H1 (cell line): ENCODE measurements at regions not wholly inside any gene's neighbourhood (a gene's known extent, or its start where the extent isn't known, plus 50 kb on each side); places are given as distances from the start of the nearest gene placed in this dataset.

Source experiments
- CTCF ChIA-PET: fragments of 300-600 bp; sonication (Branson Sonifier 250); formaldehyde crosslinking; loops from one replicate; lab custom pipeline; 2021; ENCODE audit not compliant: partially characterized antibody; lab: Charles Lee
- POLR2A ChIA-PET: fragments of 300-600 bp; sonication (Branson Sonifier 250); formaldehyde crosslinking; loops from one replicate; lab custom pipeline; 2021; ENCODE audit warnings: inconsistent platforms; ENCODE audit not compliant: partially characterized antibody; lab: Charles Lee
- DNase-seq, 2 experiments: peaks; one replicate each; pipeline versions ENCODE4 v3.0.0 to v3.0.0-alpha.2; 2010 to 2022; ENCODE audit warnings: low spot score in 2 of 2, low read depth in 1 of 2, mixed read lengths in 1 of 2
- FAIRE-seq: peaks from 2 replicates; lab custom pipeline; 2011; peaks lifted over from hg19 to GRCh38; lab: Jason Lieb, UNC
- H2AFZ ChIP-seq: 2 replicates; pipeline ENCODE4 v1.8.1; 2012; ENCODE audit warnings: low read length, inconsistent platforms
- H2AK5ac ChIP-seq: 2 replicates; pipeline ENCODE4 v1.6.1; 2013; ENCODE audit warnings: low read depth, low read length
- H2BK120ac ChIP-seq: replicated peaks from 2 replicates; pipeline ENCODE3; 2013; ENCODE audit warnings: low read depth, low read length, inconsistent platforms
- H2BK12ac ChIP-seq: 2 replicates; pipeline ENCODE4 v1.6.1; 2013; ENCODE audit warnings: low read depth, low read length
- H2BK15ac ChIP-seq: 2 replicates; pipeline ENCODE4 v1.6.1; 2013; ENCODE audit warnings: low read length
- H2BK20ac ChIP-seq: 2 replicates; pipeline ENCODE4 v1.6.1; 2013; ENCODE audit warnings: low read length
- H2BK5ac ChIP-seq: 2 replicates; pipeline ENCODE4 v1.6.1; 2013; ENCODE audit warnings: low read depth, low read length
- H3K14ac ChIP-seq: 2 replicates; pipeline ENCODE4 v1.6.1; 2013; ENCODE audit warnings: inconsistent platforms; ENCODE audit not compliant: insufficient read length
- H3K18ac ChIP-seq: 2 replicates; pipeline ENCODE4 v1.6.1; 2013; ENCODE audit warnings: low read length; ENCODE audit errors: extremely low read depth
- H3K23ac ChIP-seq: 2 replicates; pipeline ENCODE4 v1.6.1; 2013; ENCODE audit warnings: inconsistent platforms; ENCODE audit not compliant: insufficient read length
- H3K23me2 ChIP-seq: 2 replicates; pipeline ENCODE4 v1.6.1; 2013; ENCODE audit warnings: low read depth, low read length
- H3K27ac ChIP-seq: 2 replicates; pipeline ENCODE4 v1.6.1; 2011; ENCODE audit warnings: low read depth, low read length, inconsistent platforms
- H3K27me3 ChIP-seq, 4 experiments: replicated peaks in 1 of 4; 1 replicate in 1 of 4; 2 replicates in 3 of 4; pipeline versions ENCODE4 v1.6.1 to v1.8.1; 2011 to 2013; ENCODE audit warnings: low read length in 3 of 4, mild to moderate bottlenecking in 3 of 4, inconsistent platforms in 2 of 4, mixed read lengths in 2 of 4, moderate library complexity in 1 of 4; ENCODE audit not compliant: control insufficient read depth in 3 of 4, insufficient read depth in 3 of 4; ENCODE audit errors: extremely low read depth in 1 of 4
- H3K36me3 ChIP-seq, 4 experiments: 2 replicates each; pipeline versions ENCODE4 v1.6.1 to v1.8.1; 2011 to 2013; ENCODE audit warnings: mild to moderate bottlenecking in 4 of 4, low read length in 3 of 4, moderate library complexity in 2 of 4, control low read depth in 1 of 4, inconsistent platforms in 1 of 4; ENCODE audit not compliant: insufficient read depth in 4 of 4, control insufficient read depth in 2 of 4
- H3K4ac ChIP-seq: replicated peaks from 2 replicates; pipeline ENCODE3; 2013; ENCODE audit warnings: low read length, low read depth, mixed read lengths, inconsistent platforms; ENCODE audit not compliant: insufficient read length
- H3K4me1 ChIP-seq, 4 experiments: replicated peaks in 1 of 4; 1 replicate in 1 of 4; 2 replicates in 3 of 4; pipeline versions ENCODE4 v1.6.1 to v1.8.1; 2011 to 2013; ENCODE audit warnings: low read length in 3 of 4, inconsistent platforms in 2 of 4, mixed read lengths in 1 of 4; ENCODE audit not compliant: insufficient read depth in 4 of 4, control insufficient read depth in 3 of 4
- H3K4me2 ChIP-seq, 2 experiments: 2 replicates each; pipeline versions ENCODE4 v1.6.1 to v1.8.1; 2011 to 2013; ENCODE audit warnings: low read depth in 2 of 2, low read length in 2 of 2, control low read depth in 1 of 2, inconsistent platforms in 1 of 2, mild to moderate bottlenecking in 1 of 2; ENCODE audit not compliant: insufficient read depth in 1 of 2
- H3K4me3 ChIP-seq, 4 experiments: fragments of 200-600, 300-600 bp in 1 of 4; sonication (generic), shearing (Covaris generic), sonication (Bioruptor Twin) in 1 of 4; 2 replicates each; pipeline versions ENCODE4 v1.5.1 to v1.8.1; 2011 to 2016; ENCODE audit warnings: low read length in 4 of 4, low read depth in 3 of 4, control low read depth in 2 of 4, inconsistent platforms in 2 of 4, mild to moderate bottlenecking in 2 of 4, mixed read lengths in 1 of 4, moderate library complexity in 1 of 4; ENCODE audit not compliant: insufficient read depth in 2 of 4; ENCODE audit errors: extremely low read depth in 1 of 4
- H3K56ac ChIP-seq: replicated peaks from 2 replicates; pipeline ENCODE3; 2013; ENCODE audit warnings: low read depth, mild to moderate bottlenecking, mixed read lengths, low read length, inconsistent platforms; ENCODE audit not compliant: insufficient read length
- H3K79me1 ChIP-seq: 2 replicates; pipeline ENCODE4 v1.6.1; 2013; ENCODE audit warnings: low read depth, low read length, control low read depth
- H3K79me2 ChIP-seq, 2 experiments: 2 replicates each; pipeline versions ENCODE4 v1.6.1 to v1.8.1; 2012 to 2013; ENCODE audit warnings: low read length in 2 of 2, mild to moderate bottlenecking in 2 of 2, inconsistent platforms in 1 of 2; ENCODE audit not compliant: insufficient read depth in 2 of 2, control insufficient read depth in 1 of 2
- H3K9ac ChIP-seq, 4 experiments: replicated peaks in 1 of 4; 1 replicate in 1 of 4; 2 replicates in 3 of 4; pipeline versions ENCODE4 v1.6.1 to v1.8.1; 2011 to 2013; ENCODE audit warnings: low read depth in 3 of 4, low read length in 3 of 4, control low read depth in 2 of 4, mild to moderate bottlenecking in 2 of 4, moderate library complexity in 2 of 4, inconsistent platforms in 1 of 4; ENCODE audit errors: extremely low read depth in 1 of 4
- H3K9me3 ChIP-seq, 2 experiments: 2 replicates each; pipeline versions ENCODE4 v1.6.1 to v1.8.1; 2012 to 2013; ENCODE audit warnings: mild to moderate bottlenecking in 2 of 2, moderate library complexity in 2 of 2, control low read depth in 1 of 2, inconsistent platforms in 1 of 2, low read depth in 1 of 2, low read length in 1 of 2, mixed read lengths in 1 of 2; ENCODE audit not compliant: insufficient read depth in 2 of 2
- H4K20me1 ChIP-seq, 2 experiments: replicated peaks in 1 of 2; 2 replicates each; pipeline versions ENCODE3 to v1.8.1; 2011 to 2013; ENCODE audit warnings: inconsistent platforms in 2 of 2, low read length in 2 of 2, mild to moderate bottlenecking in 1 of 2; ENCODE audit not compliant: insufficient read depth in 2 of 2, control insufficient read depth in 1 of 2
- H4K5ac ChIP-seq: 2 replicates; pipeline ENCODE4 v1.6.1; 2013; ENCODE audit warnings: low read length, low read depth, mixed read lengths, inconsistent platforms; ENCODE audit not compliant: insufficient read length
- H4K8ac ChIP-seq: 2 replicates; pipeline ENCODE4 v1.8.0; 2013; ENCODE audit warnings: mild to moderate bottlenecking, moderate library complexity, low read length, inconsistent platforms; ENCODE audit not compliant: insufficient read depth; ENCODE audit errors: extremely low read depth
- H4K91ac ChIP-seq: replicated peaks from 2 replicates; pipeline ENCODE3; 2013; ENCODE audit warnings: low read length, mixed read lengths, inconsistent platforms; ENCODE audit not compliant: insufficient read length
- EP300 ChIP-seq, 2 experiments: IDR thresholded peaks; 1 replicate in 1 of 2; 2 replicates in 1 of 2; pipeline ENCODE4 v1.6.1; 2011 to 2012; ENCODE audit warnings: low read depth in 2 of 2, low read length in 2 of 2, mild to moderate bottlenecking in 2 of 2, borderline replicate concordance in 1 of 2, inconsistent platforms in 1 of 2, moderate library complexity in 1 of 2
- GABPA ChIP-seq: IDR thresholded peaks from 2 replicates; pipeline ENCODE4 v1.6.1; 2011; ENCODE audit warnings: mild to moderate bottlenecking, low read length, moderate library complexity, borderline replicate concordance; ENCODE audit not compliant: insufficient read depth
- JUN ChIP-seq: IDR thresholded peaks from 2 replicates; pipeline ENCODE4 v1.6.1; 2011; ENCODE audit warnings: low read depth, mild to moderate bottlenecking, improper control_type of control experiment, low read length
- NANOG ChIP-seq: IDR thresholded peaks from 2 replicates; pipeline ENCODE4 v1.6.1; 2011; ENCODE audit warnings: low read length, low read depth, mild to moderate bottlenecking, inconsistent platforms; ENCODE audit not compliant: insufficient read depth, poor library complexity, severe bottlenecking
- RBBP5 ChIP-seq: IDR thresholded peaks from 2 replicates; pipeline ENCODE4 v1.7.1; 2012; ENCODE audit warnings: low read depth, mild to moderate bottlenecking, inconsistent platforms, low read length, moderate library complexity, borderline replicate concordance
- RFX5 ChIP-seq: IDR thresholded peaks from 2 replicates; pipeline ENCODE4 v1.6.1; 2011; ENCODE audit warnings: low read depth, low read length, improper control_type of control experiment, borderline replicate concordance
- SIN3A ChIP-seq, 2 experiments: IDR thresholded peaks in 1 of 2; conservative IDR thresholded peaks in 1 of 2; 2 replicates each; pipeline ENCODE4 v1.6.1; 2011 to 2012; ENCODE audit warnings: low read length in 2 of 2, improper control_type of control experiment in 1 of 2, low read depth in 1 of 2, mild to moderate bottlenecking in 1 of 2
- SUZ12 ChIP-seq: fragments of 200-600 bp; sonication (generic); IDR thresholded peaks from 2 replicates; pipeline ENCODE4 v1.6.1; 2012; ENCODE audit warnings: mild to moderate bottlenecking, inconsistent platforms, low read length, moderate library complexity, mixed read lengths
- TAF7 ChIP-seq: optimal IDR thresholded peaks from 2 replicates; pipeline ENCODE3; 2011; ENCODE audit warnings: low read depth, mild to moderate bottlenecking, inconsistent platforms, low read length, moderate library complexity, borderline replicate concordance
- WGBS, 2 experiments: shearing (Covaris generic) in 1 of 2; methylation state at CpG; one replicate each; pipeline versions ENCODE4 v1.1.6 to v1.1.7; 2013 to 2015; ENCODE audit warnings: low lambda C conversion rate in 2 of 2, mixed read lengths in 2 of 2, inconsistent platforms in 1 of 2, low coverage in 1 of 2, missing lambda C conversion rate in 1 of 2; ENCODE audit not compliant: insufficient replicate concordance in 2 of 2, insufficient coverage in 1 of 2, insufficient read length in 1 of 2; ENCODE audit errors: extremely low coverage in 1 of 2, missing lambda C conversion rate in 1 of 2; 5-methylcytosine and 5-hydroxymethylcytosine counted together
- TF ChIP-seq, protein P1 (sequence below): IDR thresholded peaks from 2 replicates; pipeline ENCODE4 v1.6.1; 2011; ENCODE audit warnings: low read length, improper control_type of control experiment

DNA sequence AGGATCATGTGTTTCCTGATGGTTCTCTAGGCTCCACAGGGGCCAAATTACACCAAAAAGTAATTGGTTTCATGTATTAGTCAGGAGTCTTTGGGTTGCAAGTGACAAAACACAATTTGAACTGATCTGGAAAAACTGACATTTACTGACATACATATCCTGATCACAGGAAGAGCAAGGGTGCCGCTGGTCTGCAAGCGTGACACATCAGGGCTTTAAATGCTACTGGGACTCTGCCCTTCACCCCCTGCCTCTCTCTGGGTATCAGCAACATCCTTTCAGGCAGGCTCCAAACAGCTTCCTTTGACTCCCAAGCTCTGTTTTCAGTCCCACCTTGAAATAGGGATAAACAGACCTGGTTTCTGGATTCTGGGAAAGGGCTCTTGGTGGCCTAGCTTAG is 197.5 kb downstream of the PALM2AKAP2 start:
- H2BK5ac ChIP-seq, result no peak overlapping the region
- no peaks in the 10 kb centered on the region for H3K4me1 ChIP-seq
- no peaks in the 10 kb centered on the region for H4K20me1 ChIP-seq
- H2AFZ ChIP-seq, result no peak overlapping the region
- no peak for DNase-seq
- H2BK20ac ChIP-seq, result no peak overlapping the region
- H3K4me2 ChIP-seq, result no peak overlapping the region
- H2BK15ac ChIP-seq, result no peak overlapping the region
- no peaks in the 10 kb centered on the region for H3K23me2 ChIP-seq
- H3K9me3 ChIP-seq, result no peaks in the 10 kb centered on the region
- H3K9ac ChIP-seq, result no peak overlapping the region
- H3K27me3 ChIP-seq, result no peaks in the 10 kb centered on the region
- H3K23ac ChIP-seq, result no peak overlapping the region
- CTCF ChIA-PET, result interaction anchor here (1.2 to 1.4 kb wide), 3 partner anchors 14 to 55 kb away, joined by 3 to 5 read pairs (median 4); no protein-coding TSS in a partner anchor
- no peak overlapping the region for H3K4me3 ChIP-seq
- no peak overlapping the region for H4K91ac ChIP-seq
- no peaks in the 10 kb centered on the region for H3K36me3 ChIP-seq
- no peak overlapping the region for H3K27ac ChIP-seq
- H2AK5ac ChIP-seq, result no peak overlapping the region
- TF ChIP-seq TAF7 (no peak), NANOG (no peak), GABPA (no peak), SIN3A (conservative IDR thresholded peaks at IDR 0.05 in 1 of 2, IDR thresholded peaks at IDR 0.05 in 1 of 2; ENCODE audit: low read depth in 1 of 2, low read length in 2 of 2) (no peak), RBBP5 (no peak), RFX5 (no peak), JUN (no peak), EP300 (IDR thresholded peaks at IDR 0.05; ENCODE audit: borderline replicate concordance in 1 of 2, low read depth in 2 of 2, low read length in 2 of 2) (no peak), SUZ12 (no peak)
- TF ChIP-seq, protein P1, sequence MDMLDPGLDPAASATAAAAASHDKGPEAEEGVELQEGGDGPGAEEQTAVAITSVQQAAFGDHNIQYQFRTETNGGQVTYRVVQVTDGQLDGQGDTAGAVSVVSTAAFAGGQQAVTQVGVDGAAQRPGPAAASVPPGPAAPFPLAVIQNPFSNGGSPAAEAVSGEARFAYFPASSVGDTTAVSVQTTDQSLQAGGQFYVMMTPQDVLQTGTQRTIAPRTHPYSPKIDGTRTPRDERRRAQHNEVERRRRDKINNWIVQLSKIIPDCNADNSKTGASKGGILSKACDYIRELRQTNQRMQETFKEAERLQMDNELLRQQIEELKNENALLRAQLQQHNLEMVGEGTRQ, result no peak
- no peak overlapping the region for H2BK12ac ChIP-seq
- POLR2A ChIA-PET, result interaction anchor here (1.2 kb wide), 1 partner anchor 125 kb away, joined by 3 read pairs; no protein-coding TSS in a partner anchor
- no peak overlapping the region for H3K14ac ChIP-seq
- H3K79me1 ChIP-seq, result no peaks in the 10 kb centered on the region
- H3K79me2 ChIP-seq, result no peaks in the 10 kb centered on the region
- H3K4ac ChIP-seq, result no peak overlapping the region
- no peak overlapping the region for H2BK120ac ChIP-seq
- no peak overlapping the region for H3K18ac ChIP-seq
- H3K56ac ChIP-seq, result no peak overlapping the region
- no peak overlapping the region for H4K8ac ChIP-seq
- 96% methylated on average over 2 of the region's 2 CpGs; no CpG with 5 or more reads in 1 of the 2 experiments for WGBS, 2 experiments
- no peak overlapping the region for H4K5ac ChIP-seq
- FAIRE-seq, result no peak
